ENCODE measurements at regions not wholly inside any gene's neighbourhood (a gene's known extent, or its start where the extent isn't known, plus 50 kb on each side); places are given as distances from the start of the nearest gene placed in this dataset.

- DNase-seq (ENCODE audit: low spot score): no peak
Measured at GRCh38 chr16:82567175-82567574, 59.6 kb upstream of the CDH13 start.

- DNase-seq (ENCODE audit: low spot score): no peak
Measured at GRCh38 chr16:82563401-82563800, 63.4 kb upstream of the CDH13 start.

GRCh38 chr16:82562183-82562683 is 64.5 kb upstream of the CDH13 start:
- DNase-seq (ENCODE audit: low spot score): no peak

- no peak for DNase-seq (ENCODE audit: low spot score)
Measured at GRCh38 chr16:82560805-82561325, 65.9 kb upstream of the CDH13 start.

GRCh38 chr16:82544378-82545160 is 82.2 kb upstream of the CDH13 start:
- DNase-seq (ENCODE audit: low spot score): no peak

- DNase-seq (ENCODE audit: low spot score): no peak
Measured at GRCh38 chr16:82542714-82543113, 84.1 kb upstream of the CDH13 start.

- DNase-seq (ENCODE audit: low spot score): no peak
Measured at GRCh38 chr16:82541103-82541502, 85.7 kb upstream of the CDH13 start.

- DNase-seq (ENCODE audit: low spot score): no peak
Measured at GRCh38 chr16:82535764-82536163, 91.0 kb upstream of the CDH13 start.

GRCh38 chr16:82535262-82535661 is 91.5 kb upstream of the CDH13 start:
- no peak for DNase-seq (ENCODE audit: low spot score)

- no peak for DNase-seq (ENCODE audit: low spot score)
Measured at GRCh38 chr16:82533189-82533588, 93.6 kb upstream of the CDH13 start.

- DNase-seq (ENCODE audit: low spot score): no peak
Measured at GRCh38 chr16:82530883-82531282, 95.9 kb upstream of the CDH13 start.

GRCh38 chr16:82527101-82527500 is 99.7 kb upstream of the CDH13 start:
- no peak for DNase-seq (ENCODE audit: low spot score)

- no peak for DNase-seq (ENCODE audit: low spot score)
Measured at GRCh38 chr16:82524976-82525375, 101.8 kb upstream of the CDH13 start.

GRCh38 chr16:82523815-82524214 is 103.0 kb upstream of the CDH13 start:
- DNase-seq (ENCODE audit: low spot score): no peak

- no peak for DNase-seq (ENCODE audit: low spot score)
Measured at GRCh38 chr16:82522026-82522425, 104.7 kb upstream of the CDH13 start.

- no peak for DNase-seq (ENCODE audit: low spot score)
Measured at GRCh38 chr16:82518811-82519210, 108.0 kb upstream of the CDH13 start.

GRCh38 chr16:82514262-82514661 is 112.5 kb upstream of the CDH13 start:
- no peak for DNase-seq (ENCODE audit: low spot score)

- no peak for DNase-seq (ENCODE audit: low spot score)
Measured at GRCh38 chr16:82510789-82511305, 115.9 kb upstream of the CDH13 start.

GRCh38 chr16:82509691-82510430 is 116.9 kb upstream of the CDH13 start:
- DNase-seq (ENCODE audit: low spot score): peak; percentile 9

GRCh38 chr16:82506692-82507670 is 119.8 kb upstream of the CDH13 start:
- DNase-seq (ENCODE audit: low spot score): peak; percentile 14

GRCh38 chr16:82504836-82505235 is 121.9 kb upstream of the CDH13 start:
- DNase-seq (ENCODE audit: low spot score): no peak

- DNase-seq (ENCODE audit: low spot score): no peak
Measured at GRCh38 chr16:82499302-82499701, 127.5 kb upstream of the CDH13 start.

Measured in GM03348 (cell line).